HepG2 (cell line): ENCODE measurements at regions not wholly inside any gene's neighbourhood (a gene's known extent, or its start where the extent isn't known, plus 50 kb on each side); places are given as distances from the start of the nearest gene placed in this dataset.

Experiments used
- ATAC-seq: fragments of 200-7000 bp; cut with Tn5 transposase; 3 replicates; pipeline ENCODE4 v1.9.1; 2020; ENCODE audit warnings: mild to moderate bottlenecking, moderate library complexity
- BruUV-seq: library from RNA; stranded (reverse); fragments of 400-500 nt; replicated peaks from 2 replicates; lab custom pipeline; 2021; lab: Mats Ljungman, UMichigan
- CTCF ChIA-PET: fragments of 300-600 bp; formaldehyde crosslinking; extraction: SDS; loops from one replicate; lab custom pipeline; 2021; ENCODE audit warnings: low total read pairs, inconsistent platforms, low intra/inter-chr PET ratio; lab: Yijun Ruan, JAX
- POLR2A ChIA-PET: fragments of 350-600 bp; sonication (Branson Sonifier 250); formaldehyde crosslinking; loops from one replicate; lab custom pipeline; 2020; ENCODE audit warnings: antibody characterized with exemption, inconsistent platforms; lab: Yijun Ruan, JAX
- DNase-seq: peaks from one replicate; pipeline ENCODE4 v3.0.0-alpha.2; 2015; ENCODE audit warnings: low spot score
- FAIRE-seq: peaks from 3 replicates; lab custom pipeline; 2011; peaks lifted over from hg19 to GRCh38; lab: Jason Lieb, UNC
- H2AFZ ChIP-seq: one replicate; pipeline ENCODE4 v1.6.1; 2011; ENCODE audit warnings: low read length, inconsistent platforms
- H3K27ac ChIP-seq: fragments of 300-600 bp; 3 replicates; pipeline ENCODE4 v1.8.0; 2011; ENCODE audit warnings: mixed run types, mild to moderate bottlenecking, mixed read lengths, low read length, inconsistent platforms; ENCODE audit not compliant: insufficient read depth; ENCODE audit errors: extremely low read length
- H3K27me3 ChIP-seq, 2 experiments: fragments of 200-600 bp in 1 of 2; 2 replicates in 1 of 2; 3 replicates in 1 of 2; pipeline versions ENCODE4 v1.6.0 to v1.8.0; 2011; ENCODE audit warnings: low read length in 2 of 2, mild to moderate bottlenecking in 2 of 2, moderate library complexity in 2 of 2, inconsistent platforms in 1 of 2; ENCODE audit not compliant: insufficient read depth in 2 of 2, control insufficient read depth in 1 of 2
- H3K36me3 ChIP-seq, 2 experiments: fragments of 200-600 bp in 1 of 2; replicated peaks in 1 of 2; 2 replicates in 1 of 2; 3 replicates in 1 of 2; pipeline versions ENCODE4 v1.5.1 to v1.8.0; 2011; ENCODE audit warnings: low read length in 2 of 2, inconsistent platforms in 1 of 2; ENCODE audit not compliant: insufficient read depth in 2 of 2, control insufficient read depth in 1 of 2
- H3K4me1 ChIP-seq: 2 replicates; pipeline ENCODE4 v1.5.1; 2012; ENCODE audit warnings: low read length, inconsistent platforms; ENCODE audit not compliant: insufficient read depth
- H3K4me2 ChIP-seq: 2 replicates; pipeline ENCODE4 v1.6.0; 2011; ENCODE audit warnings: low read depth, low read length, inconsistent platforms
- H3K4me3 ChIP-seq, 3 experiments: fragments of 200-600 bp in 1 of 3; sonication (generic), shearing (Covaris generic) in 1 of 3; replicated peaks in 1 of 3; 2 replicates each; pipeline ENCODE4 v1.5.1; 2011 to 2016; ENCODE audit warnings: low read length in 3 of 3, inconsistent platforms in 2 of 3, low read depth in 2 of 3, mild to moderate bottlenecking in 2 of 3, control low read depth in 1 of 3, mixed read lengths in 1 of 3; ENCODE audit not compliant: insufficient read depth in 1 of 3
- H3K79me2 ChIP-seq: one replicate; pipeline ENCODE4 v1.6.1; 2011; ENCODE audit warnings: low read length, inconsistent platforms; ENCODE audit not compliant: insufficient read depth
- H3K9ac ChIP-seq: 2 replicates; pipeline ENCODE4 v1.6.0; 2011; ENCODE audit warnings: mild to moderate bottlenecking, low read depth, low read length, inconsistent platforms; ENCODE audit not compliant: insufficient read depth
- H3K9me3 ChIP-seq: 2 replicates; pipeline ENCODE4 v1.5.1; 2012; ENCODE audit warnings: mild to moderate bottlenecking, low read length
- H4K20me1 ChIP-seq: 2 replicates; pipeline ENCODE4 v1.6.0; 2011; ENCODE audit warnings: inconsistent platforms, mild to moderate bottlenecking, low read length, moderate library complexity; ENCODE audit not compliant: insufficient read depth
- AKAP8 ChIP-seq: sonication (generic); formaldehyde crosslinking; IDR thresholded peaks from 2 replicates; pipeline ENCODE4 v1.5.1; 2020; ENCODE audit warnings: mild to moderate bottlenecking, missing genetic modification reagents
- GFI1 ChIP-seq: sonication (generic); formaldehyde crosslinking; IDR thresholded peaks from 2 replicates; pipeline ENCODE4 v1.5.0; 2020; ENCODE audit warnings: missing genetic modification reagents, mild to moderate bottlenecking, borderline replicate concordance
- GTF2F1 ChIP-seq: fragments of 150-350 bp; IDR thresholded peaks from 2 replicates; pipeline ENCODE4 v1.6.1; 2014; ENCODE audit warnings: low read length
- JUNB ChIP-seq: sonication (generic); formaldehyde crosslinking; IDR thresholded peaks from 2 replicates; pipeline ENCODE4 v1.8.0; 2022; ENCODE audit warnings: missing genetic modification reagents, mild to moderate bottlenecking, borderline replicate concordance
- LCORL ChIP-seq, 2 experiments: fragments of 450-650 bp in 1 of 2; sonication (generic) in 1 of 2; formaldehyde crosslinking in 1 of 2; IDR thresholded peaks; 2 replicates each; pipeline versions ENCODE4 v1.5.0 to v1.6.1; 2017 to 2020; ENCODE audit warnings: antibody characterized with exemption in 1 of 2, missing genetic modification reagents in 1 of 2
- MAZ ChIP-seq, 2 experiments: sonication (generic) in 1 of 2; formaldehyde crosslinking in 1 of 2; IDR thresholded peaks; 2 replicates each; pipeline versions ENCODE4 v1.5.0 to v1.6.1; 2012 to 2020; ENCODE audit warnings: low read depth in 2 of 2, mild to moderate bottlenecking in 2 of 2, borderline replicate concordance in 1 of 2, improper control_type of control experiment in 1 of 2, low read length in 1 of 2, missing genetic modification reagents in 1 of 2, moderate library complexity in 1 of 2
- NCOR1 ChIP-seq: fragments of 200-600 bp; sonication (generic); IDR thresholded peaks from 2 replicates; pipeline ENCODE4 v1.7.0; 2017; ENCODE audit warnings: antibody characterized with exemption, low read length, borderline replicate concordance
- SRSF4 ChIP-seq: fragments of 200-400 bp; formaldehyde crosslinking; IDR thresholded peaks from one replicate; pipeline ENCODE4 v1.6.1; 2018; ENCODE audit warnings: mild to moderate bottlenecking, low read depth, low read length, moderate library complexity; ENCODE audit not compliant: poor library complexity, severe bottlenecking
- TAF1 ChIP-seq: sonication (generic); formaldehyde crosslinking; IDR thresholded peaks from 2 replicates; pipeline ENCODE4 v1.4.0; 2020; ENCODE audit warnings: missing genetic modification reagents
- TEAD2 ChIP-seq: sonication (generic); formaldehyde crosslinking; IDR thresholded peaks from 2 replicates; pipeline ENCODE4 v1.9.0; 2021; ENCODE audit warnings: missing genetic modification reagents
- ZNF20 ChIP-seq: sonication (generic); formaldehyde crosslinking; IDR thresholded peaks from 2 replicates; pipeline ENCODE4 v1.4.0; 2020; ENCODE audit warnings: mild to moderate bottlenecking, moderate library complexity, missing genetic modification reagents
- ZNF557 ChIP-seq: sonication (generic); formaldehyde crosslinking; IDR thresholded peaks from 2 replicates; pipeline ENCODE4 v1.4.0; 2020; ENCODE audit warnings: missing genetic modification reagents
- ZNF839 ChIP-seq: sonication (generic); formaldehyde crosslinking; IDR thresholded peaks from 2 replicates; pipeline ENCODE4 v1.4.0; 2020; ENCODE audit warnings: missing genetic modification reagents, mild to moderate bottlenecking, borderline replicate concordance
- WGBS: methylation state at CpG from one replicate; pipeline ENCODE4 v1.1.6; 2017; ENCODE audit warnings: low lambda C conversion rate; 5-methylcytosine and 5-hydroxymethylcytosine counted together
- in situ Hi-C: cut with HindIII; loops from 2 replicates; pipeline ENCODE4 v1.10.0; 2017; ENCODE audit warnings: low pct_unique_long_range_greater_than_20kb; ENCODE audit not compliant: extremely low pct_ligation_motif_present
- intact Hi-C: fragments of 100-400 bp; cut with micrococcal nuclease; formaldehyde crosslinking; loops from one replicate; pipeline ENCODE4 v1.10.0; 2022; ENCODE audit not compliant: unreplicated experiment
- TF ChIP-seq, protein P1 (sequence below): sonication (generic); formaldehyde crosslinking; IDR thresholded peaks from 2 replicates; pipeline ENCODE4 v1.4.0; 2020; ENCODE audit warnings: mild to moderate bottlenecking, missing genetic modification reagents, borderline replicate concordance
- TF ChIP-seq, protein P2 (sequence below): sonication (generic); formaldehyde crosslinking; IDR thresholded peaks from 2 replicates; pipeline ENCODE4 v1.5.0; 2020; ENCODE audit warnings: missing genetic modification reagents

DNA sequence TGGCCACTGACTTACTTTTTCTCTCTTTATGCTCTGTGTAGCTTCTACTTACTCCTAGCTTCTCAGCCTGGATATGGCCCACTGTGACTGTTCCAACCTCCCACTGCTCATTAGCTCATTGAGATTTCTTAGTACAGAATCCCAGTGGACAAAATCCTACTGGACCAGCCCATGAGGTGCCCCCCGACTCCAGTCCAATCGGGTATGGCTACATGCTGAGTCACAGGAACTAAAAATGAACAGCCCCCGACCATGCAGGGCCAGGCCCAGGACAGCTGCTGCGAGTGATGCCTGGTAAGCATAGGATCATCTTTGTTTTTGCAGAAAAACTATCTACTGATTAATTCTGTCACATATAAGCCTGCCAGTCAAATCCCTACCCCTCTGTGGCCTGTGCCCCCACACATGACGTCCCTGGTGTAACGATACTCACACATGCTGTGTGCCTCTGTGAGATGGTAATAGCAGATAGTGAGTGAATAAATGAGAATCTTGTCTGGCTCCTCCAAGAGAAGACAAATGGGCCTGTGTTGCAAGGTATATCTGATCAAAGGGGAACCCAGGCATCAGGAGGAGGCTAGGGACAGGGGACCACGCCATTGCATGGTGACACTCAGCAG, 85.9 kb upstream of the KLF7 start:
- intact Hi-C loops (no loop called here), in situ Hi-C loops (no loop called here)
- H3K36me3 ChIP-seq, result no peaks in the 10 kb centered on the region
- H3K4me1 ChIP-seq, result no peaks in the 10 kb centered on the region
- TF ChIP-seq AKAP8 (CRISPR knock-in tag), result no peak
- TF ChIP-seq MAZ (IDR thresholded peaks at IDR 0.05; ENCODE audit: borderline replicate concordance, low read depth, low read length), result no peak
- no peak for TF ChIP-seq MAZ (CRISPR knock-in tag; IDR thresholded peaks at IDR 0.05; ENCODE audit: low read depth)
- TF ChIP-seq JUNB (CRISPR knock-in tag), result no peak
- no peak for TF ChIP-seq ZNF557 (CRISPR knock-in tag)
- no peak for TF ChIP-seq SRSF4
- no peak for TF ChIP-seq GTF2F1
- TF ChIP-seq GFI1 (CRISPR knock-in tag), result no peak
- H3K9me3 ChIP-seq, result no peaks in the 10 kb centered on the region
- BruUV-seq, result no TSS peak
- no peak overlapping the region for H3K9ac ChIP-seq
- ATAC-seq (no peak), DNase-seq (no peak), FAIRE-seq (no peak)
- H3K79me2 ChIP-seq, result no peaks in the 10 kb centered on the region
- no peak overlapping the region for H3K4me2 ChIP-seq
- ChIA-PET POLR2A (no interaction called here), CTCF (no interaction called here)
- H2AFZ ChIP-seq, result no peak overlapping the region
- 17% methylated on average over 7 of the region's 7 CpGs for WGBS
- no peaks in the 10 kb centered on the region for H4K20me1 ChIP-seq
- H3K27me3 ChIP-seq, result peaks cover 0 to 22% of the 10 kb centered on the region in 2 experiments; a peak in 3 of 5 replicates
- no peak overlapping the region for H3K4me3 ChIP-seq
- no peak overlapping the region for H3K27ac ChIP-seq

DNA sequence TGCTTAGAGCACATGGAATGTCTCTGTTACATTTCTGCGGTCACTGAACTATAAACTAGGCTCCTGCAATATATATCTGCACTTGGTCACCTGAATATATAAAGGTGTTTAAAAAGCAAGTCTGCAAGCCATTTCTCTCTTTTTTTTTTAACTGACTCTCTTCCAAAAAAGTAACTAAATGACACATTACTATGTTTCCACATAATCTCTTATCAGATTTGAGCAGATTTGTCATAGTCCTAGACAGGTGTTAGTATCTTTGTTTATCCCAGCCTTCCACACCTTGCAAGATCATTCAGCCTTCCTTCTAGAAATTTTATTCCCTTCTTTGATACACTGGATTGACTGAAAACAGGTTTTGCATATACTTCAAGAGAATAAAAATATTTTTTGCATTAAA, 86.7 kb upstream of the KLF7 start:
- H3K4me1 ChIP-seq, result no peaks in the 10 kb centered on the region
- H3K27me3 ChIP-seq, result peaks cover 0 to 22% of the 10 kb centered on the region in 2 experiments; a peak in 3 of 5 replicates
- 50% methylated on average over 1 of the region's 1 CpG for WGBS
- no peak for FAIRE-seq
- H3K27ac ChIP-seq, result no peak overlapping the region
- no peak overlapping the region for H3K4me2 ChIP-seq
- no peak for DNase-seq
- no peak overlapping the region for H3K4me3 ChIP-seq
- no peaks in the 10 kb centered on the region for H4K20me1 ChIP-seq
- ChIA-PET CTCF (no interaction called here), POLR2A (no interaction called here)
- no peaks in the 10 kb centered on the region for H3K79me2 ChIP-seq
- in situ Hi-C loops, result no loop called here
- H2AFZ ChIP-seq, result no peak overlapping the region
- no TSS peak for BruUV-seq
- no peaks in the 10 kb centered on the region for H3K36me3 ChIP-seq
- intact Hi-C loops, result no loop called here
- H3K9me3 ChIP-seq, result no peaks in the 10 kb centered on the region
- ATAC-seq, result no peak
- no peak overlapping the region for H3K9ac ChIP-seq
- no peak for TF ChIP-seq NCOR1
- TF ChIP-seq, protein P1, sequence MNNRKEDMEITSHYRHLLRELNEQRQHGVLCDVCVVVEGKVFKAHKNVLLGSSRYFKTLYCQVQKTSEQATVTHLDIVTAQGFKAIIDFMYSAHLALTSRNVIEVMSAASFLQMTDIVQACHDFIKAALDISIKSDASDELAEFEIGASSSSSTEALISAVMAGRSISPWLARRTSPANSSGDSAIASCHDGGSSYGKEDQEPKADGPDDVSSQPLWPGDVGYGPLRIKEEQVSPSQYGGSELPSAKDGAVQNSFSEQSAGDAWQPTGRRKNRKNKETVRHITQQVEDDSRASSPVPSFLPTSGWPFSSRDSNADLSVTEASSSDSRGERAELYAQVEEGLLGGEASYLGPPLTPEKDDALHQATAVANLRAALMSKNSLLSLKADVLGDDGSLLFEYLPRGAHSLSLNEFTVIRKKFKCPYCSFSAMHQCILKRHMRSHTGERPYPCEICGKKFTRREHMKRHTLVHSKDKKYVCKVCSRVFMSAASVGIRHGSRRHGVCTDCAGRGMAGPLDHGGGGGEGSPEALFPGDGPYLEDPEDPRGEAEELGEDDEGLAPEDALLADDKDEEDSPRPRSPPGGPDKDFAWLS (CRISPR knock-in tag), result no peak
- no peak for TF ChIP-seq ZNF20 (CRISPR knock-in tag)
- no peak for TF ChIP-seq TAF1
- no peak for TF ChIP-seq LCORL (IDR thresholded peaks at IDR 0.05)
- TF ChIP-seq LCORL (CRISPR knock-in tag; IDR thresholded peaks at IDR 0.05), result no peak
- no peak for TF ChIP-seq ZNF839 (CRISPR knock-in tag)
- TF ChIP-seq TEAD2 (CRISPR knock-in tag), result no peak
- TF ChIP-seq, protein P2, sequence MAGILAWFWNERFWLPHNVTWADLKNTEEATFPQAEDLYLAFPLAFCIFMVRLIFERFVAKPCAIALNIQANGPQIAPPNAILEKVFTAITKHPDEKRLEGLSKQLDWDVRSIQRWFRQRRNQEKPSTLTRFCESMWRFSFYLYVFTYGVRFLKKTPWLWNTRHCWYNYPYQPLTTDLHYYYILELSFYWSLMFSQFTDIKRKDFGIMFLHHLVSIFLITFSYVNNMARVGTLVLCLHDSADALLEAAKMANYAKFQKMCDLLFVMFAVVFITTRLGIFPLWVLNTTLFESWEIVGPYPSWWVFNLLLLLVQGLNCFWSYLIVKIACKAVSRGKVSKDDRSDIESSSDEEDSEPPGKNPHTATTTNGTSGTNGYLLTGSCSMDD (CRISPR knock-in tag), result no peak
